GM10266 (cell line): ENCODE measurements at regions not wholly inside any gene's neighbourhood (a gene's known extent, or its start where the extent isn't known, plus 50 kb on each side); places are given as distances from the start of the nearest gene placed in this dataset.

Source experiments
- DNase-seq: peaks from one replicate; pipeline ENCODE4 v3.0.0; 2012; ENCODE audit errors: extremely low spot score
- TF ChIP-seq, protein P1 (sequence below): IDR thresholded peaks from 2 replicates; pipeline ENCODE4 v1.5.1; 2012; ENCODE audit warnings: mild to moderate bottlenecking, low read depth; ENCODE audit not compliant: control insufficient read depth, insufficient read depth; ENCODE audit errors: missing control alignments

DNA sequence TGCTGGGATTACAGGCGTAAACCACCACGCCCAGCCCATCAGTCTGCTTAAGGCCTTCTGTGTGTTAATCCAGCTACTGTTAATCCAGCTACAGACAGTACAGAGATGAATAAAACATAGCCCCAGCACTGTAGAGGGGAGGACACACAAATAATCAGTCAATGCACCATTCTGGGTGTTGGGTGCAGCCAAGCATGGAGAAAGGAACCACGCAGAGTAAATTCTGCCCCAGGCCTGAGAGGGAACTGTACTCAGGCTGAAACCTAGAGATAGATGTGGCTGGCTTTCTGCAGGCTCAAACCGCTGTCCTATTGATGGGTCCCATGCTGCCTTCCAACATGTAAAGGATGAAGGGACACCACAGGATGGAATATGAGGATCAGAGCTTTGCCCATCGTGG, 136.8 kb upstream of the IGSF21 start:
- DNase-seq = no peak
- TF ChIP-seq, protein P1, sequence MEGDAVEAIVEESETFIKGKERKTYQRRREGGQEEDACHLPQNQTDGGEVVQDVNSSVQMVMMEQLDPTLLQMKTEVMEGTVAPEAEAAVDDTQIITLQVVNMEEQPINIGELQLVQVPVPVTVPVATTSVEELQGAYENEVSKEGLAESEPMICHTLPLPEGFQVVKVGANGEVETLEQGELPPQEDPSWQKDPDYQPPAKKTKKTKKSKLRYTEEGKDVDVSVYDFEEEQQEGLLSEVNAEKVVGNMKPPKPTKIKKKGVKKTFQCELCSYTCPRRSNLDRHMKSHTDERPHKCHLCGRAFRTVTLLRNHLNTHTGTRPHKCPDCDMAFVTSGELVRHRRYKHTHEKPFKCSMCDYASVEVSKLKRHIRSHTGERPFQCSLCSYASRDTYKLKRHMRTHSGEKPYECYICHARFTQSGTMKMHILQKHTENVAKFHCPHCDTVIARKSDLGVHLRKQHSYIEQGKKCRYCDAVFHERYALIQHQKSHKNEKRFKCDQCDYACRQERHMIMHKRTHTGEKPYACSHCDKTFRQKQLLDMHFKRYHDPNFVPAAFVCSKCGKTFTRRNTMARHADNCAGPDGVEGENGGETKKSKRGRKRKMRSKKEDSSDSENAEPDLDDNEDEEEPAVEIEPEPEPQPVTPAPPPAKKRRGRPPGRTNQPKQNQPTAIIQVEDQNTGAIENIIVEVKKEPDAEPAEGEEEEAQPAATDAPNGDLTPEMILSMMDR = no peak

DNA sequence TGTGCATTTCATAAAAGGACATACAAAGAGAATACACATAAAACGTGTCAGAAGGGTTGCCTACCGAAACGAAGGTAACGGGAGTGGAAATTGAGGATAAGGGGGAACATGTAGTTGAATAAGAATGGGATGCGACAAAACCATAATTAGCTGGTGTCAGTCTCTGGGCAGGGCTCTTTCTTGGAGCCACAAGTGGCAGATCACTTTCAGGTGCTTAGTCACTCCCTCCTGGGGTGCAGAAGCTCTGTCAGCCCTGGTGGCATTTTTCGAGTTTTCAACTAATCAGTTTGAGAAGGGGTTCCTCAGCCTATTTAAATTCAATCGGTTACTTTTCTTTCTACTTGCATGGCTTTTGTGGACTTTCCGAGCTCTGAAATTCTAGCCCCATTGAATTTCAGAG, 133.9 kb upstream of the IGSF21 start:
- TF ChIP-seq, protein P1 = no peak
- DNase-seq = no peak

DNA sequence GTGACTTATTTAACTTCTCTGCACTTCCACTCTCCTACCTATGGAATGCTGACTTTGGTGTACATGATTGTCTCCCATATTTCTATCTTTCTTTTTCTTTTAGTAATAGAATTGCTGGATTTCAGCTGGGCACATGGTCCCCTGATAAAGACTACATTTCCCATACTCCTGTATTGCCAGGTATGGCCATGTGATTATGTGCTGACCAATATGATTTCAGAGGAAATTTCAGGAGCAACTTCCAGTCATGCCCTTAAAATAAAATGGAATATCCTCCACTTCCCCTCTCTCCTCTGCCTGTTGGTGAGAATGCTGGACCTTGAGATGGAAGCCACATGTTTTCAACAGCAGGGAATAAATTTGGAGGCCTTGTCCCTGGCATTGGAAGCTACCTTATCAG, 130.7 kb upstream of the IGSF21 start:
- no peak for DNase-seq
- TF ChIP-seq, protein P1 = no peak

DNA sequence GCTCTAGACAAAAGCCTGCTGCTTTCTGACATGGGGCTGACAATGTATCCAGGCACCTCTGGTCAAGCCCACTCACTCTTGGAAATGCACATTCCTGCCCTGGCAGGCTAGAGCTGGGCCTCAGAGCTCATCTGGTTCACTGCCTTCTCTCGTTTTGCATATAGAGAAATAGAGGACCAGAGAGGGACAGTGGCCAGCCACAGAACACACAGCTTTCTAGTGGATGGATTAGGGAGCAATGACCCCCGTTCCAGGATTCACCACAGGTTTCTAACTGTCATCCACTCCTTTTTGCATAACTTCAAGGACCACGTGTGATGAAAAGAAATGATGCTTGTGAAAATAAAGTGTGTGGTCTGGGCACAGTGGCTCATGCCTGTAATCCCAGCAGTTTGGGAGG, 129.6 kb upstream of the IGSF21 start:
- DNase-seq = no peak
- TF ChIP-seq, protein P1 = no peak

GRCh38 chr1:17979815-17980214, 127.8 kb upstream of the IGSF21 start:
- no peak for DNase-seq
- TF ChIP-seq, protein P1 = no peak

- TF ChIP-seq, protein P1 = no peak
Observed at GRCh38 chr1:17982197-17982596, 125.4 kb upstream of the IGSF21 start.

DNA sequence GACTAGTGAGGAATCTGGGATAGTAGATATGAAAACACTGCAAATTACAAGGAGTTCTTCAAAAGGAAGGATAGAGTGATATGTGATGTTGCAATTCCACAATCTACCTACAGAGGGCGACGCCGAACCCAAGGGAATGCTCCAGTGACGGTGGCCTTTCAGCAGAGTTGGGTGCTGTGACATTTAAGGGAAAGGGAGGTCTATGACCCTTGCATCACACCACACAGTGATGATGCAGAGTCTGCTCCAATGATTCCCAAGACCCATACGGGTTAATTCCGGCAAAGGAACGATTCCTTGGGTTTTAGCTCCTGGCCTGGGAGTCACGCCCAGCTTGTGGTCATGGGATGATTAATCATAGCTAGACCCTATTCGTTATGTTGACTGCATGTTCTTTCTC, 123.0 kb upstream of the IGSF21 start:
- peak; percentile 24 for DNase-seq
- TF ChIP-seq, protein P1 = peak; percentile 55

More at GRCh38 chr1:17982197-17982596, 125.4 kb upstream of the IGSF21 start:
- DNase-seq = no peak
